K562 (cell line): ENCODE measurements at regions not wholly inside any gene's neighbourhood (a gene's known extent, or its start where the extent isn't known, plus 50 kb on each side); places are given as distances from the start of the nearest gene placed in this dataset.

ENCODE experiments used
- ETV5 ChIP-seq: sonication (generic); formaldehyde crosslinking; IDR thresholded peaks from 2 replicates; pipeline ENCODE4 v1.4.0; 2020; ENCODE audit warnings: low read depth, mild to moderate bottlenecking, missing genetic modification reagents
- MXI1 ChIP-seq: IDR thresholded peaks from 2 replicates; pipeline ENCODE4 v1.6.1; 2011; ENCODE audit warnings: low read depth, mild to moderate bottlenecking, improper control_type of control experiment, low read length
- ZBTB1 ChIP-seq: sonication (generic); formaldehyde crosslinking; IDR thresholded peaks from 2 replicates; pipeline ENCODE4 v1.8.1; 2023; ENCODE audit warnings: missing genetic modification reagents, low read depth, mild to moderate bottlenecking, borderline replicate concordance
- TF ChIP-seq, protein P1 (sequence below), 3 experiments: IDR thresholded peaks in 2 of 3; conservative IDR thresholded peaks in 1 of 3; 2 replicates each; pipeline ENCODE4 v1.5.1; 2011 to 2012; ENCODE audit warnings: low read length in 3 of 3, mild to moderate bottlenecking in 3 of 3, control low read depth in 2 of 3, improper control_type of control experiment in 1 of 3, inconsistent platforms in 1 of 3, low read depth in 1 of 3, mixed read lengths in 1 of 3, moderate library complexity in 1 of 3; ENCODE audit not compliant: insufficient read depth in 2 of 3

DNA sequence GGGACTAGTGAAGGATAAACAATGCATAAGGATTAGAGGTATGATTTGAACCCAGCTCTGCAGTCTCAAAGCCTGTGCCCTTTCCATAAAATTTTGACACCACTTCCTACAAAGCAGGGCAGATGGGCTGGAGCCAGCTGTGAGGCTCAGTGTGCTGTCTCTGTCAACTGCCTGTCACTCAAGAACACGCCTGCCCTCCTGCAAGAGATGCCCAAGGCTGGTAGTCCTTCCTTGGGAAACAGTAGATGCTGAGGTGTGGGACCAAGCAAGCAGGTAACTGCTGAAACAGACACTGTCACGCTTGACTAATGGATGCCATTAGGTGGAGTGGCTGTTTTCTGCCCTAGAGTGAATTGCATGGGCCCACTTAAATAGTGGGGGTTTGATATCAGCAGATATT, 402.0 kb downstream of the PTPRU start:
- TF ChIP-seq ZBTB1 (CRISPR knock-in tag) (no peak), MXI1 (no peak), ETV5 (CRISPR knock-in tag) (no peak)
- TF ChIP-seq, protein P1, sequence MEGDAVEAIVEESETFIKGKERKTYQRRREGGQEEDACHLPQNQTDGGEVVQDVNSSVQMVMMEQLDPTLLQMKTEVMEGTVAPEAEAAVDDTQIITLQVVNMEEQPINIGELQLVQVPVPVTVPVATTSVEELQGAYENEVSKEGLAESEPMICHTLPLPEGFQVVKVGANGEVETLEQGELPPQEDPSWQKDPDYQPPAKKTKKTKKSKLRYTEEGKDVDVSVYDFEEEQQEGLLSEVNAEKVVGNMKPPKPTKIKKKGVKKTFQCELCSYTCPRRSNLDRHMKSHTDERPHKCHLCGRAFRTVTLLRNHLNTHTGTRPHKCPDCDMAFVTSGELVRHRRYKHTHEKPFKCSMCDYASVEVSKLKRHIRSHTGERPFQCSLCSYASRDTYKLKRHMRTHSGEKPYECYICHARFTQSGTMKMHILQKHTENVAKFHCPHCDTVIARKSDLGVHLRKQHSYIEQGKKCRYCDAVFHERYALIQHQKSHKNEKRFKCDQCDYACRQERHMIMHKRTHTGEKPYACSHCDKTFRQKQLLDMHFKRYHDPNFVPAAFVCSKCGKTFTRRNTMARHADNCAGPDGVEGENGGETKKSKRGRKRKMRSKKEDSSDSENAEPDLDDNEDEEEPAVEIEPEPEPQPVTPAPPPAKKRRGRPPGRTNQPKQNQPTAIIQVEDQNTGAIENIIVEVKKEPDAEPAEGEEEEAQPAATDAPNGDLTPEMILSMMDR (IDR thresholded peaks at IDR 0.05 in 2 of 3, conservative IDR thresholded peaks at IDR 0.05 in 1 of 3; ENCODE audit: insufficient read depth in 2 of 3, low read depth in 1 of 3, low read length in 3 of 3), result no peak
